SK-N-SH (cell line): ENCODE measurements at regions not wholly inside any gene's neighbourhood (a gene's known extent, or its start where the extent isn't known, plus 50 kb on each side); places are given as distances from the start of the nearest gene placed in this dataset.

ENCODE experiments used
- CTCF ChIA-PET: fragments of 300-600, 350-600 bp; formaldehyde crosslinking; extraction: SDS; loops from one replicate; lab custom pipeline; 2021; lab: Yijun Ruan, JAX
- POLR2A ChIA-PET: fragments of 350-600 bp; sonication (Branson Sonifier 250); formaldehyde crosslinking; extraction: SDS; loops from one replicate; lab custom pipeline; 2020; ENCODE audit warnings: antibody characterized with exemption, inconsistent platforms; lab: Yijun Ruan, JAX
- DNase-seq: peaks from one replicate; pipeline ENCODE4 v3.0.0; 2012
- H2AFZ ChIP-seq: fragments of 200-600 bp; sonication (generic); 2 replicates; pipeline ENCODE4 v1.8.1; 2016; ENCODE audit warnings: antibody characterized with exemption, mild to moderate bottlenecking, low read depth
- H3F3A ChIP-seq: fragments of 200-600 bp; sonication (generic); replicated peaks from 2 replicates; pipeline ENCODE3; 2016; ENCODE audit warnings: antibody characterized with exemption, mild to moderate bottlenecking; ENCODE audit not compliant: insufficient read depth
- H3K27ac ChIP-seq, 2 experiments: fragments of 200-500 bp in 1 of 2; fragments of 200-600 bp in 1 of 2; sonication (Bioruptor generic) in 1 of 2; sonication (generic), shearing (Covaris generic) in 1 of 2; 2 replicates each; pipeline versions ENCODE4 v1.5.1 to v1.6.1; 2014 to 2016; ENCODE audit warnings: low read depth in 2 of 2, inconsistent platforms in 1 of 2, low read length in 1 of 2, mild to moderate bottlenecking in 1 of 2, mixed read lengths in 1 of 2
- H3K27me3 ChIP-seq: fragments of 200-600 bp; sonication (generic), shearing (Covaris generic); 2 replicates; pipeline ENCODE4 v1.6.1; 2016; ENCODE audit warnings: mixed run types; ENCODE audit not compliant: insufficient read depth
- H3K36me3 ChIP-seq, 2 experiments: fragments of 200-500 bp in 1 of 2; fragments of 200-600 bp in 1 of 2; sonication (Bioruptor generic) in 1 of 2; sonication (generic) in 1 of 2; replicated peaks in 1 of 2; 2 replicates each; pipeline versions ENCODE3 to v1.5.1; 2014 to 2016; ENCODE audit warnings: low read length in 1 of 2, mild to moderate bottlenecking in 1 of 2; ENCODE audit not compliant: insufficient read depth in 2 of 2, control insufficient read depth in 1 of 2
- H3K4me1 ChIP-seq, 2 experiments: fragments of 200-500 bp in 1 of 2; fragments of 200-600 bp in 1 of 2; sonication (Bioruptor generic) in 1 of 2; sonication (generic), shearing (Covaris generic) in 1 of 2; 2 replicates each; pipeline versions ENCODE4 v1.5.1 to v1.6.1; 2014 to 2016; ENCODE audit warnings: low read depth in 1 of 2, low read length in 1 of 2, mixed run types in 1 of 2; ENCODE audit not compliant: insufficient read depth in 2 of 2, control insufficient read depth in 1 of 2
- H3K4me2 ChIP-seq: fragments of 200-600 bp; sonication (generic), shearing (Covaris generic); 2 replicates; pipeline ENCODE4 v1.6.1; 2017; ENCODE audit warnings: mixed run types
- H3K4me3 ChIP-seq, 2 experiments: fragments of 200-500 bp in 1 of 2; fragments of 200-600 bp in 1 of 2; sonication (Bioruptor generic) in 1 of 2; sonication (generic), shearing (Covaris generic) in 1 of 2; 2 replicates each; pipeline versions ENCODE4 v1.5.1 to v1.8.1; 2014 to 2016; ENCODE audit warnings: low read depth in 2 of 2, inconsistent platforms in 1 of 2, low read length in 1 of 2, mild to moderate bottlenecking in 1 of 2, mixed read lengths in 1 of 2, moderate library complexity in 1 of 2
- H3K79me2 ChIP-seq: fragments of 200-600 bp; sonication (generic); 2 replicates; pipeline ENCODE4 v1.8.1; 2017; ENCODE audit warnings: mild to moderate bottlenecking; ENCODE audit not compliant: insufficient read depth
- H3K9ac ChIP-seq: fragments of 200-600 bp; sonication (generic); 2 replicates; pipeline ENCODE4 v1.6.1; 2017; ENCODE audit warnings: mixed run types
- H3K9me2 ChIP-seq: fragments of 200-600 bp; sonication (generic); 2 replicates; pipeline ENCODE4 v1.6.1; 2017; ENCODE audit warnings: mixed run types
- H3K9me3 ChIP-seq: fragments of 200-600 bp; sonication (generic); 2 replicates; pipeline ENCODE4 v1.6.1; 2017; ENCODE audit warnings: mixed run types, mild to moderate bottlenecking, moderate library complexity
- H4K20me1 ChIP-seq: fragments of 200-600 bp; sonication (generic); 2 replicates; pipeline ENCODE4 v1.6.1; 2017; ENCODE audit warnings: mild to moderate bottlenecking, mixed run types; ENCODE audit not compliant: insufficient read depth
- CHD2 ChIP-seq: fragments of 150-350 bp; IDR thresholded peaks from 2 replicates; pipeline ENCODE4 v1.6.1; 2018; ENCODE audit warnings: low read length; ENCODE audit not compliant: partially characterized antibody
- EP300 ChIP-seq, 2 experiments: IDR thresholded peaks; 2 replicates each; pipeline versions ENCODE4 v1.4.0 to v1.6.1; 2012; ENCODE audit warnings: borderline replicate concordance in 1 of 2, low read depth in 1 of 2, low read length in 1 of 2
- EZH2phosphoT487 ChIP-seq: fragments of 200-600 bp; sonication (generic); IDR thresholded peaks from 2 replicates; pipeline ENCODE4 v1.6.1; 2017; ENCODE audit warnings: low read depth, mixed run types, mild to moderate bottlenecking, antibody characterized with exemption, moderate library complexity, borderline replicate concordance
- FOSL2 ChIP-seq: IDR thresholded peaks from 2 replicates; pipeline ENCODE4 v1.4.0; 2012; ENCODE audit warnings: low read depth, mild to moderate bottlenecking, moderate library complexity, borderline replicate concordance
- FOXJ3 ChIP-seq: sonication (generic); formaldehyde crosslinking; IDR thresholded peaks from 2 replicates; pipeline ENCODE4 v1.5.1; 2020; ENCODE audit warnings: mild to moderate bottlenecking, missing genetic modification reagents
- GATA2 ChIP-seq: sonication (generic); formaldehyde crosslinking; IDR thresholded peaks from 2 replicates; pipeline ENCODE4 v1.5.0; 2020; ENCODE audit warnings: mild to moderate bottlenecking, missing genetic modification reagents
- POLR2AphosphoS5 ChIP-seq: IDR thresholded peaks from 2 replicates; pipeline ENCODE4 v1.6.1; 2012; ENCODE audit warnings: low read depth, low read length
- RAD21 ChIP-seq: IDR thresholded peaks from 2 replicates; pipeline ENCODE4 v1.6.1; 2012; ENCODE audit warnings: mild to moderate bottlenecking, low read length
- RCOR1 ChIP-seq: fragments of 150-350 bp; IDR thresholded peaks from 2 replicates; pipeline ENCODE4 v1.6.1; 2017; ENCODE audit warnings: antibody characterized with exemption, low read length
- RFX5 ChIP-seq: IDR thresholded peaks from 2 replicates; pipeline ENCODE4 v1.6.1; 2012; ENCODE audit warnings: mild to moderate bottlenecking, improper control_type of control experiment, low read length
- RXRA ChIP-seq: IDR thresholded peaks from 2 replicates; pipeline ENCODE4 v1.4.0; 2012; ENCODE audit warnings: low read depth, mild to moderate bottlenecking, borderline replicate concordance
- SMC3 ChIP-seq: IDR thresholded peaks from 2 replicates; pipeline ENCODE4 v1.6.1; 2012; ENCODE audit warnings: low read depth, low read length, improper control_type of control experiment
- TAF1 ChIP-seq: IDR thresholded peaks from 2 replicates; pipeline ENCODE4 v1.6.1; 2012; ENCODE audit warnings: low read depth, mild to moderate bottlenecking, low read length, moderate library complexity, borderline replicate concordance
- TCF12 ChIP-seq: IDR thresholded peaks from 2 replicates; pipeline ENCODE4 v1.4.0; 2012
- YY1 ChIP-seq: IDR thresholded peaks from 2 replicates; pipeline ENCODE4 v1.4.0; 2012; ENCODE audit warnings: low read depth, mild to moderate bottlenecking
- WGBS: methylation state at CpG from one replicate; pipeline ENCODE4 v1.1.6; 2017; ENCODE audit warnings: low lambda C conversion rate; 5-methylcytosine and 5-hydroxymethylcytosine counted together
- TF ChIP-seq, protein P1 (sequence below): fragments of 150-350 bp; IDR thresholded peaks from 2 replicates; pipeline ENCODE4 v1.6.1; 2017; ENCODE audit warnings: antibody characterized with exemption, low read length, low read depth, borderline replicate concordance
- TF ChIP-seq, protein P2 (sequence below): fragments of 150-350 bp; IDR thresholded peaks from 2 replicates; pipeline ENCODE4 v1.6.1; 2016; ENCODE audit warnings: mild to moderate bottlenecking, low read depth, low read length
- TF ChIP-seq, protein P3 (sequence below): IDR thresholded peaks from 2 replicates; pipeline ENCODE4 v1.4.0; 2012; ENCODE audit warnings: low read depth, borderline replicate concordance
- TF ChIP-seq, protein P4 (sequence below): IDR thresholded peaks from 2 replicates; pipeline ENCODE4 v1.6.1; 2012; ENCODE audit warnings: mild to moderate bottlenecking, low read depth, low read length, moderate library complexity

DNA sequence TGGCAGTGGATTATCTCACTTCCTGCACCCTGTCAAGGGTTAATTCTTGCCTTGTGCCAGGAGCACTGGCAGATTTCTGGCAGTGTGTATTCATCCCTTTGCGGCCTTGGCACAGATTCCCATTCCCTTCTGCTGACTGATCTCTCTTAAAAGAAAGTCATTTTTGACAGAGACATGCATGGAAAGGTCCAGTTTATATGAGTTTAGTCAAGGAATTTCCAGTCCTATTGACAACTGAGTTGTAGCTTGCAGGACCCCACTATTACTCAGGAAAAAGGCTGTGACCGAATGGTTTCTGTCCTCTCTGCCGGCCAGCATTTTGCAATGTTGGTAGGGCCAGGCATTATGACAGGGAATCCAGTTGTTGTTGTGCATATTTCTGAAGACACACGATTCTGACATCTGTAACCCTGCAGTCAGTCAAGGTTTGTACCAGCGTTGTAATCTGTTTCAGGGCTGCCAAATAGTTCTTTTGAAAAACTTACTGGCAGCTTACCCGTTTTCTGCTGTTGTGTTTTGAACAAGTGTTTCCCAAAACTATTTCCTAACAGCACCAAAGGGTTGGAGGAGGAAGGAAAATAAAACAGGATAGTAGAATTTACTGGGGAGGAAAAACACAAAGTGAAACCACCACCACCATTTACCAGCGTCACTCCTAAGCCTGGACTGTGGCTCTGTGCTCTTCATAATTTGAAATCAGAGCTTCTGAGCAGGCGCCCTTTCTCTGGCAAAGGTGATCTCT lies 243.4 kb upstream of the KLF4 start (continued):
- TF ChIP-seq CHD2 (no peak), TCF12 (peak; percentile 88), FOSL2 (peak; percentile 52; the same call in 1 of the 2 replicates), EP300 (IDR thresholded peaks at IDR 0.05; ENCODE audit: borderline replicate concordance in 1 of 2, low read depth in 1 of 2, low read length in 1 of 2) (peak in 1 of 2 experiments; percentile 78; a peak in 2 of 4 replicates)
- TF ChIP-seq, protein P1, sequence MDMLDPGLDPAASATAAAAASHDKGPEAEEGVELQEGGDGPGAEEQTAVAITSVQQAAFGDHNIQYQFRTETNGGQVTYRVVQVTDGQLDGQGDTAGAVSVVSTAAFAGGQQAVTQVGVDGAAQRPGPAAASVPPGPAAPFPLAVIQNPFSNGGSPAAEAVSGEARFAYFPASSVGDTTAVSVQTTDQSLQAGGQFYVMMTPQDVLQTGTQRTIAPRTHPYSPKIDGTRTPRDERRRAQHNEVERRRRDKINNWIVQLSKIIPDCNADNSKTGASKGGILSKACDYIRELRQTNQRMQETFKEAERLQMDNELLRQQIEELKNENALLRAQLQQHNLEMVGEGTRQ, result no peak

DNA sequence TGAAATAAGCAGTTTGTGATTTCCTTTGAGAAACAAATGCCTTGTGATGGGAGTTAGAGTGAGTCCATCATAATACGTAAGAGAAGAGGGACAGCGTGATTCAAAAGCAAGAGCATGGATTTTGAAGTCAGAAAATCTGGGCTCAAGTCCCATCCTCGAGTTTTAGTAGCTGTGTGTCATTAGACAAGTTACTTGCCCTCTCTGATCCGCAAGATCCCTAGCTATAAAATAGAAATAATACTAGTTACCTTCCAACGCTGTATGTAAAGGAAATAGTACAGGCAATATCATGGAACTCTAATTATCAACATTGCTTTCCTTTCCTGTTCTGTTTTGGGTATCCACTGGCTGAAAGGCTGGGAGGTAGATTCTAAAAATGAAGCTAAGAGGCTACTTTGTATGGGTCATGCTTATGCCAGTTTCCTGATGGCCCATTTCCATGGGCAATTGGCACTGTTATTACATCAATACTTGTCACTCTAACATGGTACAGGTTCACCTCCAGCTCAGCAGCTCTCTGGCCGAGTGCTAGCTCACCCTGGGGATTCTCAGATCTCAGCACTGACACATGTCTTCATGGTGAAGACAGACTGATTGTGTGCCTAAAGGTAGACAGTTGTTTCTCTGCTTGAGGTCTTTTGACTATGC lies 241.7 kb upstream of the KLF4 start:
- no peak for DNase-seq
- H3K9ac ChIP-seq, result no peak overlapping the region
- H3K4me1 ChIP-seq, result peaks cover 0 to 6% of the 10 kb centered on the region in 2 experiments; a peak in 2 of 4 replicates
- ChIA-PET CTCF (interaction anchor here (0.6 to 1.8 kb wide), 3 partner anchors 11 to 16 kb away, joined by 3 to 5 read pairs (median 3); no protein-coding TSS in a partner anchor), POLR2A (no interaction called here)
- no peak overlapping the region for H3K4me2 ChIP-seq
- no peak overlapping the region for H2AFZ ChIP-seq
- WGBS, result 67% methylated on average over 6 of the region's 6 CpGs
- no peaks in the 10 kb centered on the region for H3K9me2 ChIP-seq
- H4K20me1 ChIP-seq, result no peaks in the 10 kb centered on the region
- no peaks in the 10 kb centered on the region for H3K9me3 ChIP-seq
- H3F3A ChIP-seq, result peaks cover 28% of the 10 kb centered on the region
- H3K27me3 ChIP-seq, result no peaks in the 10 kb centered on the region
- no peaks in the 10 kb centered on the region for H3K79me2 ChIP-seq
- H3K36me3 ChIP-seq, result no peaks in the 10 kb centered on the region
- no peak overlapping the region for H3K27ac ChIP-seq
- no peak overlapping the region for H3K4me3 ChIP-seq
- TF ChIP-seq TAF1 (no peak), EP300 (IDR thresholded peaks at IDR 0.05; ENCODE audit: borderline replicate concordance in 1 of 2, low read depth in 1 of 2, low read length in 1 of 2) (no peak), RFX5 (no peak), SMC3 (no peak), POLR2AphosphoS5 (no peak), RCOR1 (no peak), GATA2 (CRISPR knock-in tag) (no peak), FOXJ3 (CRISPR knock-in tag) (no peak), CHD2 (no peak), YY1 (no peak), RAD21 (no peak), EZH2phosphoT487 (no peak), RXRA (no peak)
- TF ChIP-seq, protein P2, sequence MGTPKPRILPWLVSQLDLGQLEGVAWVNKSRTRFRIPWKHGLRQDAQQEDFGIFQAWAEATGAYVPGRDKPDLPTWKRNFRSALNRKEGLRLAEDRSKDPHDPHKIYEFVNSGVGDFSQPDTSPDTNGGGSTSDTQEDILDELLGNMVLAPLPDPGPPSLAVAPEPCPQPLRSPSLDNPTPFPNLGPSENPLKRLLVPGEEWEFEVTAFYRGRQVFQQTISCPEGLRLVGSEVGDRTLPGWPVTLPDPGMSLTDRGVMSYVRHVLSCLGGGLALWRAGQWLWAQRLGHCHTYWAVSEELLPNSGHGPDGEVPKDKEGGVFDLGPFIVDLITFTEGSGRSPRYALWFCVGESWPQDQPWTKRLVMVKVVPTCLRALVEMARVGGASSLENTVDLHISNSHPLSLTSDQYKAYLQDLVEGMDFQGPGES, result no peak
- TF ChIP-seq, protein P3, sequence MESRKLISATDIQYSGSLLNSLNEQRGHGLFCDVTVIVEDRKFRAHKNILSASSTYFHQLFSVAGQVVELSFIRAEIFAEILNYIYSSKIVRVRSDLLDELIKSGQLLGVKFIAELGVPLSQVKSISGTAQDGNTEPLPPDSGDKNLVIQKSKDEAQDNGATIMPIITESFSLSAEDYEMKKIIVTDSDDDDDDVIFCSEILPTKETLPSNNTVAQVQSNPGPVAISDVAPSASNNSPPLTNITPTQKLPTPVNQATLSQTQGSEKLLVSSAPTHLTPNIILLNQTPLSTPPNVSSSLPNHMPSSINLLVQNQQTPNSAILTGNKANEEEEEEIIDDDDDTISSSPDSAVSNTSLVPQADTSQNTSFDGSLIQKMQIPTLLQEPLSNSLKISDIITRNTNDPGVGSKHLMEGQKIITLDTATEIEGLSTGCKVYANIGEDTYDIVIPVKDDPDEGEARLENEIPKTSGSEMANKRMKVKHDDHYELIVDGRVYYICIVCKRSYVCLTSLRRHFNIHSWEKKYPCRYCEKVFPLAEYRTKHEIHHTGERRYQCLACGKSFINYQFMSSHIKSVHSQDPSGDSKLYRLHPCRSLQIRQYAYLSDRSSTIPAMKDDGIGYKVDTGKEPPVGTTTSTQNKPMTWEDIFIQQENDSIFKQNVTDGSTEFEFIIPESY, result no peak
- TF ChIP-seq, protein P4, sequence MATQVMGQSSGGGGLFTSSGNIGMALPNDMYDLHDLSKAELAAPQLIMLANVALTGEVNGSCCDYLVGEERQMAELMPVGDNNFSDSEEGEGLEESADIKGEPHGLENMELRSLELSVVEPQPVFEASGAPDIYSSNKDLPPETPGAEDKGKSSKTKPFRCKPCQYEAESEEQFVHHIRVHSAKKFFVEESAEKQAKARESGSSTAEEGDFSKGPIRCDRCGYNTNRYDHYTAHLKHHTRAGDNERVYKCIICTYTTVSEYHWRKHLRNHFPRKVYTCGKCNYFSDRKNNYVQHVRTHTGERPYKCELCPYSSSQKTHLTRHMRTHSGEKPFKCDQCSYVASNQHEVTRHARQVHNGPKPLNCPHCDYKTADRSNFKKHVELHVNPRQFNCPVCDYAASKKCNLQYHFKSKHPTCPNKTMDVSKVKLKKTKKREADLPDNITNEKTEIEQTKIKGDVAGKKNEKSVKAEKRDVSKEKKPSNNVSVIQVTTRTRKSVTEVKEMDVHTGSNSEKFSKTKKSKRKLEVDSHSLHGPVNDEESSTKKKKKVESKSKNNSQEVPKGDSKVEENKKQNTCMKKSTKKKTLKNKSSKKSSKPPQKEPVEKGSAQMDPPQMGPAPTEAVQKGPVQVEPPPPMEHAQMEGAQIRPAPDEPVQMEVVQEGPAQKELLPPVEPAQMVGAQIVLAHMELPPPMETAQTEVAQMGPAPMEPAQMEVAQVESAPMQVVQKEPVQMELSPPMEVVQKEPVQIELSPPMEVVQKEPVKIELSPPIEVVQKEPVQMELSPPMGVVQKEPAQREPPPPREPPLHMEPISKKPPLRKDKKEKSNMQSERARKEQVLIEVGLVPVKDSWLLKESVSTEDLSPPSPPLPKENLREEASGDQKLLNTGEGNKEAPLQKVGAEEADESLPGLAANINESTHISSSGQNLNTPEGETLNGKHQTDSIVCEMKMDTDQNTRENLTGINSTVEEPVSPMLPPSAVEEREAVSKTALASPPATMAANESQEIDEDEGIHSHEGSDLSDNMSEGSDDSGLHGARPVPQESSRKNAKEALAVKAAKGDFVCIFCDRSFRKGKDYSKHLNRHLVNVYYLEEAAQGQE, result no peak
